ENCODE measurements at regions not wholly inside any gene's neighbourhood (a gene's known extent, or its start where the extent isn't known, plus 50 kb on each side); places are given as distances from the start of the nearest gene placed in this dataset.

DNA sequence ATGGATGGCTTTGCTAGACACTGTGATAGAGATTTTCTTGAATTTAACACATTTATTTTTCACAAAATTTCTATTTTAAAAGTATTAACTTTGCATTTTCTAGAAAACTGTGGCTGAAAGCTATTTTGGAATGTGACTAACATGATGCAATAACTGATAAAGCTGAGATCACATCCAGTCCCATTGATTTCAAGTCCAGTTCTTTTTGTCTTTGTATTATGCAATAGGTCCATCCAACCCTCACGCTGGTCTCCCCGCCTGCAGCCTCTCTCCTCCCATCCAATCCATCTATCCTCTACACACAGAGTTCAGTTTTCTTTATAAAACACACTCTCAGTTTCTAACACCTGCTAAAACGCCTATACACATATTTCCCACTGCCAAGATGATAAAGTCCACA lies 178.8 kb downstream of the CNTN3 start:
- no peak for TF ChIP-seq POLR2A (IDR thresholded peaks at IDR 0.05)
- TF ChIP-seq, protein P1, sequence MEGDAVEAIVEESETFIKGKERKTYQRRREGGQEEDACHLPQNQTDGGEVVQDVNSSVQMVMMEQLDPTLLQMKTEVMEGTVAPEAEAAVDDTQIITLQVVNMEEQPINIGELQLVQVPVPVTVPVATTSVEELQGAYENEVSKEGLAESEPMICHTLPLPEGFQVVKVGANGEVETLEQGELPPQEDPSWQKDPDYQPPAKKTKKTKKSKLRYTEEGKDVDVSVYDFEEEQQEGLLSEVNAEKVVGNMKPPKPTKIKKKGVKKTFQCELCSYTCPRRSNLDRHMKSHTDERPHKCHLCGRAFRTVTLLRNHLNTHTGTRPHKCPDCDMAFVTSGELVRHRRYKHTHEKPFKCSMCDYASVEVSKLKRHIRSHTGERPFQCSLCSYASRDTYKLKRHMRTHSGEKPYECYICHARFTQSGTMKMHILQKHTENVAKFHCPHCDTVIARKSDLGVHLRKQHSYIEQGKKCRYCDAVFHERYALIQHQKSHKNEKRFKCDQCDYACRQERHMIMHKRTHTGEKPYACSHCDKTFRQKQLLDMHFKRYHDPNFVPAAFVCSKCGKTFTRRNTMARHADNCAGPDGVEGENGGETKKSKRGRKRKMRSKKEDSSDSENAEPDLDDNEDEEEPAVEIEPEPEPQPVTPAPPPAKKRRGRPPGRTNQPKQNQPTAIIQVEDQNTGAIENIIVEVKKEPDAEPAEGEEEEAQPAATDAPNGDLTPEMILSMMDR (IDR thresholded peaks at IDR 0.05) = no peak

All from esophagus squamous epithelium (tissue), 4 donors.